ENCODE measurements at regions not wholly inside any gene's neighbourhood (a gene's known extent, or its start where the extent isn't known, plus 50 kb on each side); places are given as distances from the start of the nearest gene placed in this dataset.

GRCh38 chr1:244311784-244312532 lies 139.8 kb downstream of the ADSS2 start:
- TF ChIP-seq POLR2A (IDR thresholded peaks at IDR 0.05) (no peak), CTCF (IDR thresholded peaks at IDR 0.05) (no peak), POLR2AphosphoS5 (IDR thresholded peaks at IDR 0.05) (no peak)
